Activated CD8-positive, alpha-beta memory T cell treated with anti-CD3 and anti-CD28 coated beads, Interleukin-2, amount 10 ng/mL, durations not matched to agents 7 days and 5 days (primary cell): ENCODE measurements at regions not wholly inside any gene's neighbourhood (a gene's known extent, or its start where the extent isn't known, plus 50 kb on each side); places are given as distances from the start of the nearest gene placed in this dataset.
A peak's percentile ranks its signal among the peaks of the same experiment; 100 is the strongest.

Experiments used
- ATAC-seq: fragments of 150-1000 bp; cut with Tn5 transposase; one replicate; pipeline ENCODE4 v1.10.0; 2021; ENCODE audit warnings: moderate library complexity
- CTCF ChIA-PET: fragments of 350-600 bp; sonication (Branson Sonifier 250); formaldehyde crosslinking; loops from one replicate; lab custom pipeline; 2021; ENCODE audit warnings: antibody characterized with exemption; lab: Charles Lee
- DNase-seq: peaks from one replicate; pipeline ENCODE4 v3.0.0-alpha.2; 2020
- H3K27ac Mint-ChIP-seq: one replicate; pipeline ENCODE4 v1.8.0; 2021; ENCODE audit warnings: mild to moderate bottlenecking, mixed read lengths
- H3K27me3 Mint-ChIP-seq: one replicate; pipeline ENCODE4 v1.8.0; 2021; ENCODE audit warnings: mixed read lengths
- H3K36me3 Mint-ChIP-seq: one replicate; pipeline ENCODE4 v1.8.0; 2021; ENCODE audit warnings: mild to moderate bottlenecking, mixed read lengths
- H3K4me1 Mint-ChIP-seq: one replicate; pipeline ENCODE4 v1.8.0; 2021; ENCODE audit warnings: mixed read lengths
- H3K4me3 Mint-ChIP-seq: one replicate; pipeline ENCODE4 v1.8.0; 2021; ENCODE audit warnings: mild to moderate bottlenecking, moderate library complexity, mixed read lengths
- H3K9me3 Mint-ChIP-seq: one replicate; pipeline ENCODE4 v1.8.0; 2022; ENCODE audit warnings: low read depth, mixed read lengths

DNA sequence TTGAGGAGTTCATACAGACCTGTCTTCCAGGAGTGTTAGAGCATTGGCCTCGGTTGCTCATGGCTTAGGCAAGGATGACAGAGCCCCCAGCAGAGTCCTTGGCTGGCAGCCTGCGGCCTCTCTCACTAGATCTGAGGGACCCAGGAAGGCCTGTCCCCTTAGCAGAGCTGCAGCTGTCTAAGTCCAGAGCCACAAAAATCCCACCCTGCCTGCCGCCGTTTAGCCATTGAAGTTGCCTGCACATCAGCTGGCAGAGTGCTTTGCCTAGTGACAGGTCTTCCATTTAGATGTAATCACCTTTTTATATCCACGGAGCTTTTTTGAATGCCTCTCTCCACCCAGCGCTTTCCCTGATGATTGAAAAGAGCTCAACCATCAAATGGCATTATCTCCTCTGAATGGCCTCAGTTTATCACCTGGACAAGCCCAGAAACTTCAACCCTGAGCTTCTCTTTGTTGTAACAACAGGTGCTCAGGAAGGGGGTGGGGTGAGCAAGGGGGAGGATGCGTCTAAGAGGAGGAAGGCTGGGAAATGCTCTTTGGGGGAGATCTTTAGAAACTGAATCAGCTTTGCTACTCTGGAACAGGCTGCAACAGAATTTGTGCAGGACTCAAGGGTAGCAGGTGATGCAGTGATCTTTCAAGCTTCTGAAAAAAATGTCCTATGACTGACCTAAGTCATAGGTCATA is 71.9 kb downstream of the TNP1 start:
- no peaks in the 10 kb centered on the region for H3K4me1 Mint-ChIP-seq
- CTCF ChIA-PET, result no interaction called here
- DNase-seq, result no peak
- H3K27ac Mint-ChIP-seq, result no peak overlapping the region
- no peaks in the 10 kb centered on the region for H3K27me3 Mint-ChIP-seq
- H3K9me3 Mint-ChIP-seq, result no peaks in the 10 kb centered on the region
- H3K4me3 Mint-ChIP-seq, result no peak overlapping the region
- no peak for ATAC-seq
- H3K36me3 Mint-ChIP-seq, result no peaks in the 10 kb centered on the region

DNA sequence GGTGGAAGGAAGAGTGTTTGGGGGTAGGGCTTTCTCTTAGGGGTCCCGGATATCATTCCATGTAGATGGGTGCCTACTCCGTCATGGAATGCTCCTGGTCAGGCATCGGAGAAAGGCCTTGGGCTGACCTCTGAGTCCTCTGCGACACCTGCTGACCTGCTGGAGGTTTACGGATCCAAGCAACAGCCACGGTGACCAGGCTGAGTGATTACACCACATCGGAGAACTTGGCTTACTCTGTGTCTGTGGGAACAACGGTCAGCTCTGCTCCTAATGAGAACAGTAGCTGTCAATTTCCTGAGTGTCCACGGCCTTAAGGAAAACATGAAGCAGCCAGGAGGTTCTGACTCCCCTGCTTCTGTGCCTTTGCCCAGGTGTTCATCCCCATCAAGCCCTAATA is 73.2 kb downstream of the TNP1 start:
- peaks cover 2% of the 10 kb centered on the region for H3K27me3 Mint-ChIP-seq
- no peak overlapping the region for H3K4me3 Mint-ChIP-seq
- no peaks in the 10 kb centered on the region for H3K9me3 Mint-ChIP-seq
- ATAC-seq (no peak), DNase-seq (no peak)
- H3K4me1 Mint-ChIP-seq, result no peaks in the 10 kb centered on the region
- no peak overlapping the region for H3K27ac Mint-ChIP-seq
- H3K36me3 Mint-ChIP-seq, result no peaks in the 10 kb centered on the region
- CTCF ChIA-PET, result no interaction called here

- Mint-ChIP-seq H3K4me1 (no peaks in the 10 kb centered on the region), H3K27me3 (peaks cover 5% of the 10 kb centered on the region), H3K27ac (no peak overlapping the region), H3K4me3 (no peak overlapping the region), H3K36me3 (no peaks in the 10 kb centered on the region), H3K9me3 (no peaks in the 10 kb centered on the region)
- CTCF ChIA-PET, result no interaction called here
- no peak for DNase-seq
- no peak for ATAC-seq
These were observed 75.4 kb downstream of the TNP1 start for GRCh38 chr2:216784456-216784855.

DNA sequence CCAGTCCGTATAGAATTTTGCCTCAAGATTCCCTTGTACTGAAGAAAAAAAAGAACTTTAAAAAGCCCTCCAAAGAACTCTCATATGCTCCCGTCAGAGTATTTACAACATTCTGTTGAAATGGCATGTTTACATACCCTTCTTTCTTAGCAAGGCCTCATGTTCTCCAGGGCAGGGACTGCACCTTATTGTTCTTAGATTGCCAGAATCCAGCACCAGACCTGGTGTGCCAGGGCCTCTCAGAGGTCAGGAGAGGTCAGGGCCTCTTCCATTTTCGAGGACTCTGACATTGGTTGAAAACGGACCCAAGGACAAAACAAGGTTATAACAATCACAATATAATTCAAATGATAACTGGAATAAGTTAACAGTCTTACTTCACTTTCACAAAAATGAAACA is 78.2 kb downstream of the TNP1 start:
- Mint-ChIP-seq H3K4me1 (no peaks in the 10 kb centered on the region), H3K27me3 (peaks cover 5% of the 10 kb centered on the region), H3K27ac (no peak overlapping the region), H3K36me3 (no peaks in the 10 kb centered on the region), H3K4me3 (no peak overlapping the region), H3K9me3 (no peaks in the 10 kb centered on the region)
- DNase-seq (no peak), ATAC-seq (no peak)
- CTCF ChIA-PET, result no interaction called here

DNA sequence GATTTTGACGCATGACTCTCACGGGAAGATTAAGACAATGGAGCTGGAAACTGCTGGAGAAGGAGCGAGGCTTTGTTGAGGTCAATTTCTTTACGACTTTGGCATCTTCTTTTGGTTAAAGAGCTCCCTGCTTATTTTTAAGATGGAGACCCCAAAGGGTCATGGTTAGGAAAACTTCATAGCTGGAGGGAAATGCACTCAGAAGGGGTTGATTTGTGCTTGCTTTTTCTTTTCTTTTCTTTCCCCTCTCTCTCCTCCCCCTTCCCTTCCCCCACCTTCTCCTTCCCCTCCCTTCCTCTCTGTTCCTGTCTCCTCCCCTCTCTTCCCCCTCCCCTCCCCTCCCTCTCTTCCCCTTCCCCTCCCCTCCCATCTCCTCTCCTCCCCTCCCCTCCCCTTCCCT is 79.0 kb downstream of the TNP1 start:
- Mint-ChIP-seq H3K4me1 (no peaks in the 10 kb centered on the region), H3K27ac (no peak overlapping the region), H3K27me3 (peaks cover 5% of the 10 kb centered on the region), H3K36me3 (no peaks in the 10 kb centered on the region), H3K4me3 (no peak overlapping the region), H3K9me3 (no peaks in the 10 kb centered on the region)
- CTCF ChIA-PET, result no interaction called here
- DNase-seq (no peak), ATAC-seq (no peak)

DNA sequence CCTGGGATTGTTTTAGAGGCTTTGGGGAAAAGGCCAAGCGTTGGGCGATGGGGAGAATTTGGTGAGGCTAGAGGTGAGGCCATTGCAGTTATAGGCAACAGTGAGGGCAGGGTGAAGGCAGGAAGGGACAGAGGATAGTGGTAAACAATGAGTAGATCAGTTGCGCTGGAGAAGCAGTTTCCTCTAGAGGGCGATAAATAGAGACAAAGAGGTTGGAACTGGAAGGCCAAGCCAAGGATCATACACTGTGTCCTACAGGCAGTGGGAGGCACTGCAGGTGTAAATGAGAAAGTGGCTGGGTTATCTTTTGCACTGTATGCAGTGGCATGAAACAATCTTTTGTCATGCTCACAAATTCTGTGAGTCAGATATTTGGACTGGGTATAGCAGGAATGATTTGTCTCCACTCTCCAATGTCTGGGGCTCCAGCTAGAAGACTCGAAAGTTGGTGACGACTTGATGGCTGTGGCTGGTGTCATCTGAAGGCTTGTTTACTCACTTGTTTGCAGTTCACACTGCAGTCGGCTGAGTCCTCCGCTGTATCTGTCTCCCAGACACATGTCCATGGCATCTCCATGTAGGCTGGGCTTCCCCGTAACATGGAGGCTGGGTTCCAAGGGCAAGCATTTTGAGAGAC is 82.1 kb downstream of the TNP1 start:
- no peaks in the 10 kb centered on the region for H3K9me3 Mint-ChIP-seq
- peaks cover 5% of the 10 kb centered on the region for H3K27me3 Mint-ChIP-seq
- peak; percentile 84 for ATAC-seq
- no peaks in the 10 kb centered on the region for H3K36me3 Mint-ChIP-seq
- H3K4me3 Mint-ChIP-seq, result no peak overlapping the region
- H3K4me1 Mint-ChIP-seq, result no peaks in the 10 kb centered on the region
- peak; percentile 54 for DNase-seq
- CTCF ChIA-PET, result no interaction called here
- no peak overlapping the region for H3K27ac Mint-ChIP-seq

DNA sequence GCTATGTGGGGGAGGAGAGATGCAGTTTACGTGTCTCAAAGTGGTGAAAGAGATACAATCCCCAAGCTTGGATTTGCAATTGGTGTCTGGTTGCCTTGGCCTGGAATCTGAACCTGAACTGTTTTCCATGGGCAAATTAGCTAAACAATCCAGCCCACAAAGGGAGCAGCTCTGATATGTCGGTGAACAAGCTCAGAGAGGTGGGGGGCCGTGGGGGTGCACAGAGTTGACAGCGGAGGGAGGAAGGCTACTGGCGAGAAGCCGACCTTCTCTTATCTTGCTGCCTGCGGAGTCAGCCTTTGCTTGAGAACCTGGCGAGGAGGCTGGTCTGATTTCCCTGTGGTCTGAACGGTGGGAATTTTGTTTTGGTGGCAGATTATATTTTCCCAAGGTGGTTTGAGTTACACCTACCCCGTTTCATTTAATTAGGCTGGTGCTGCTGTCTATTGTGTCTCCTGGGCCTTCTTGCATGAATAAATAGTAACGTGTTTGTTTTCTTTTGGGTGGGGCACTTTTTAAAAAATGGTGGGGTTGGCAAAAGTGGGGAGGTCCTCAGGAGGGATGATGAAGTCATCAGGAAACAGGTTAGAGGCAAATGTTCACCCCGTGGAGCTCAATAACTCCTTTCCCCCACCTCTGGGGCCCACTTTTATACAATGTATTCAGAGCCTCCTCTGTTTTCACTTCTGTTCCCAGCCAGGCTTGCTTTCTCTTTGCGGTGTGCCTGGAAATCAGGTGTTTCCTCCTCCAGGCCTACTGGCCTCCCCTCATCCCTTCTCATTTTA is 80.9 kb upstream of the IGFBP5 start:
- ATAC-seq (no peak), DNase-seq (no peak)
- Mint-ChIP-seq H3K4me3 (no peak overlapping the region), H3K27ac (no peak overlapping the region), H3K27me3 (peaks cover 3% of the 10 kb centered on the region), H3K36me3 (no peaks in the 10 kb centered on the region), H3K9me3 (peaks cover 2% of the 10 kb centered on the region), H3K4me1 (no peaks in the 10 kb centered on the region)
- CTCF ChIA-PET, result no interaction called here

DNA sequence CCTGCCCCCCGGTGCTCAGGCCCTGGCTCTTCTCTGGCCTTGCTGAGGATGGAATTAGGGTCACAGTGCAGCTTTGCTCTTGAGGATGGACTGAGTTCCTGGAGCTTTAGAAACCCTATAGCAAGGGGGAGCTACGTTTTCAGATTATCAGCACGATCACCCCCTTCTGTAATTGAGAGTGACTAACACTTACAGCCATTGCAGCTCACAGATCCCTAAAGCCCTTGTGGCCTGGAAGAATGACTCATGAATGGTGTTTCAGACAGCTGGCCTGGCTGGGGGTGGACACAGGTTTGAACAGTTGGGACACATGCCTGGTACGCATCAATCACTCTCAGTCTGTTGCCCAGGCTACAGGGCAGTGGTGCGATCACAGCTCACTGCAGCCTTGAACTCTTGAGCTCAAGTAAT is 79.7 kb upstream of the IGFBP5 start:
- CTCF ChIA-PET, result no interaction called here
- Mint-ChIP-seq H3K36me3 (no peaks in the 10 kb centered on the region), H3K4me1 (no peaks in the 10 kb centered on the region), H3K27me3 (peaks cover 3% of the 10 kb centered on the region), H3K4me3 (no peak overlapping the region), H3K27ac (no peak overlapping the region), H3K9me3 (peaks cover 2% of the 10 kb centered on the region)
- ATAC-seq (no peak), DNase-seq (no peak)

DNA sequence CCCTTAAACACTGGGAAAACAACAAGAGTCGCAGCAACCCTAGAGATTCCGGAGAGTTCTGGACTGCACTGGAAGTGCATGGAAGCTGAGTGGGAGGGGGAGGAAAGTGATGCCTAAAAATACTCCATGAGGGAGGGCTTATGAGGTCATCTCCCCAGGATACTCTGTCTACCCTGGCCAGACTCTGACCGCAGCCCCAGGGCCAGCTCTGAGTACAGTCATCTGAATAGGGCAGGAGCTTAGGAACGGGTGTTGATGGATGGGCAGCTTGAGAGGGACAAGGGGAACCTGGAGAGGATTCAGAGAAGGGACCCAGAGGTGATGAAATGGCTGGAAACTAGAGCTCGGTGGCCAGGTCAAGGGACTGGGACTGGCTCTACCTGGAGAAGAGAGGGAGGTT is 79.3 kb upstream of the IGFBP5 start:
- CTCF ChIA-PET, result no interaction called here
- Mint-ChIP-seq H3K27me3 (peaks cover under 1% of the 10 kb centered on the region), H3K4me3 (no peak overlapping the region), H3K27ac (no peak overlapping the region), H3K4me1 (no peaks in the 10 kb centered on the region), H3K36me3 (no peaks in the 10 kb centered on the region), H3K9me3 (peaks cover 2% of the 10 kb centered on the region)
- ATAC-seq (no peak), DNase-seq (no peak)

DNA sequence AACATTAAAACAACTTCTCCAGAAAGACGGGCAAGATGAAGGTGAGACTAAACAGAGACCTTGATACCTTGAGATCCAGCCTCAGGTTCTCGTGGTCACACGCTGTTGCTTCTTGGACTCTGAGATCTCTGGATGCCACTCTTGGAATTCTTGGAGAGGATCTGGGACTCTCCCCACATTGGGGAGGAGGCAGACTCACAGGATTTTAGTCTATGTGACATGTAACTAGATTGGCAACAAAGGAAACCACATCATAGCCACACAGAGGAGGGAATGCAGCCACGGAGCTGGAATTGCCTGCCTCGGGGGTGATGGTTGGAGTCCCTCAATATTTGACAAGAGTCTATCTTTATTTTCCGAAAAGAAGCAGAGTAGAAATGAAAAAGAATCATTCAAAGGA is 78.8 kb upstream of the IGFBP5 start:
- no peaks in the 10 kb centered on the region for H3K36me3 Mint-ChIP-seq
- H3K4me3 Mint-ChIP-seq, result no peak overlapping the region
- CTCF ChIA-PET, result no interaction called here
- peaks cover 2% of the 10 kb centered on the region for H3K9me3 Mint-ChIP-seq
- H3K27me3 Mint-ChIP-seq, result no peaks in the 10 kb centered on the region
- no peak for DNase-seq
- ATAC-seq, result no peak
- no peak overlapping the region for H3K27ac Mint-ChIP-seq
- no peaks in the 10 kb centered on the region for H3K4me1 Mint-ChIP-seq

DNA sequence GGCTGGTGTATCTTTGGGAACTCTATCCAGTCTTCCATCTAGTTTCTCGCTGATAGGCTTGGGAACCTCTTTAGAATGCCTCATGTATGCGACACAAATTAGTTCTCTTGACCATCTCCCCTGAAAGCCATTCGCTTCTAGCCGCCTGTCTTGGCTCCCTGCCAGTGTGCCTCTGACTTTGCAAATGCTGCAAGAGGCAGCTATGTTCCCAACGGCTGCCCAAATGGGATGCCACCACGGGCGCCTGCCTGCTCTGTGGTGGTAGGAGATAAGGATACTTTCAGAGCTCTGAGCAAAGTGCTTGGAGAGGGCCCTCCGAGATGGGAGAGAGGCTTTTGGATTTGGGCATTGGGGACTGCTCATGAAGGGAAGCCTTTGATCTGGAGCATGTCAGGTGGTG is 77.7 kb upstream of the IGFBP5 start:
- CTCF ChIA-PET, result no interaction called here
- no peak overlapping the region for H3K4me3 Mint-ChIP-seq
- H3K4me1 Mint-ChIP-seq, result no peaks in the 10 kb centered on the region
- H3K27me3 Mint-ChIP-seq, result peaks cover under 1% of the 10 kb centered on the region
- ATAC-seq (no peak), DNase-seq (no peak)
- H3K27ac Mint-ChIP-seq, result no peak overlapping the region
- H3K36me3 Mint-ChIP-seq, result no peaks in the 10 kb centered on the region
- H3K9me3 Mint-ChIP-seq, result peaks cover 2% of the 10 kb centered on the region

- Mint-ChIP-seq H3K36me3 (no peaks in the 10 kb centered on the region), H3K27me3 (peaks cover 10% of the 10 kb centered on the region), H3K9me3 (peaks cover 2% of the 10 kb centered on the region), H3K4me1 (no peaks in the 10 kb centered on the region), H3K27ac (no peak overlapping the region), H3K4me3 (no peak overlapping the region)
- DNase-seq (no peak), ATAC-seq (no peak)
- CTCF ChIA-PET, result no interaction called here
These were observed 75.4 kb upstream of the IGFBP5 start for GRCh38 chr2:216770717-216771116.

DNA sequence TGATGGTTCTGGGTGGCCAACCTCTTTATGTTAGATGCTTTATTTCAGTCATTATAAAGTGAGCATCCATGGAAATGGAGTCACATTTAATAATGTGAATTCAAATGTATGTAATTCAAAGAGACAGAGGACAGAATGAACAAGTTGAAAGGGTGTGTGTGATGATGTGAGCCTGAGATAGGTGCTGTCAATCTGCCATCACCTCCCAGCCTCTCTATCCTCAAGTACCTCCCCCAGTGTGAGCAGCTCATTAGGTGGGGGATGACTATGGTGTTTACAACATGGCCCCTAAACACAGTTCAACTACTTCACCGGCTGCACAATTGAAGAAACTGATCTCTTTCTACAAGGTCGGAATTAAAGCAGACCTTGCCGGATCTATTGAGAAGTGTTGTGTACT is 74.7 kb upstream of the IGFBP5 start:
- H3K27me3 Mint-ChIP-seq, result peaks cover 16% of the 10 kb centered on the region
- no peak overlapping the region for H3K4me3 Mint-ChIP-seq
- ATAC-seq, result no peak
- H3K9me3 Mint-ChIP-seq, result peaks cover 2% of the 10 kb centered on the region
- CTCF ChIA-PET, result no interaction called here
- no peak overlapping the region for H3K27ac Mint-ChIP-seq
- DNase-seq, result no peak
- no peaks in the 10 kb centered on the region for H3K36me3 Mint-ChIP-seq
- no peaks in the 10 kb centered on the region for H3K4me1 Mint-ChIP-seq

DNA sequence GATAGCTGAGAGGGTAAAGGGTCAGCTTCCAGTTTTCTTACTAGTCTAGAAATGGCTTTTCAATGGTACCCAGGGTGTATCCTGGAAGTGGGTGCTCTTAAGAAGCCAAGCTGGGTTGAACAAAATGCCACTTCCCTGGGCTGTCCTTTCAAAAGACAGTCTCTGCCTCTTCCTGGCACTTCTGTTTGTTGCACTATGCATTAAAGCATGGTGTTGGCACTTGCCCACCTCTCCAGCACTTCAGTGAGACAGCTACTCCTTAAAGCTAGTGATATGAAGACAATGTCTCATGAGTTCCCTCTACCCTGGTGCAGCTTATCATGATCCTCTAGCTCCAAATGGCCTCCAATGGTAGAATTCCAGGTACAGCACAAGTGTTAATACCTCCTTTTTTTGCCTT is 74.3 kb upstream of the IGFBP5 start:
- ATAC-seq (no peak), DNase-seq (no peak)
- peaks cover 2% of the 10 kb centered on the region for H3K9me3 Mint-ChIP-seq
- no peak overlapping the region for H3K27ac Mint-ChIP-seq
- H3K4me1 Mint-ChIP-seq, result no peaks in the 10 kb centered on the region
- H3K27me3 Mint-ChIP-seq, result peaks cover 19% of the 10 kb centered on the region
- H3K36me3 Mint-ChIP-seq, result no peaks in the 10 kb centered on the region
- no peak overlapping the region for H3K4me3 Mint-ChIP-seq
- CTCF ChIA-PET, result no interaction called here
